A549 (cell line): ENCODE measurements at regions not wholly inside any gene's neighbourhood (a gene's known extent, or its start where the extent isn't known, plus 50 kb on each side); places are given as distances from the start of the nearest gene placed in this dataset.

Experiments used
- ATAC-seq, 2 experiments: fragments of 200-7000 bp in 1 of 2; fragments of >200 bp in 1 of 2; cut with Nextera tagmentation in 1 of 2; cut with Tn5 transposase in 1 of 2; 3 replicates each; pipeline versions ENCODE4 v1.8.0 to v1.9.1; 2018 to 2020; ENCODE audit warnings: mild to moderate bottlenecking in 1 of 2, moderate library complexity in 1 of 2
- CTCF ChIA-PET: fragments of 300-600 bp; sonication (Branson Sonifier 250); formaldehyde crosslinking; extraction: SDS; loops from one replicate; lab custom pipeline; 2021; ENCODE audit warnings: antibody characterized with exemption, inconsistent platforms; lab: Yijun Ruan, JAX
- POLR2A ChIA-PET: fragments of 350-600 bp; formaldehyde crosslinking; extraction: SDS; loops from one replicate; lab custom pipeline; 2021; ENCODE audit warnings: antibody characterized with exemption, inconsistent platforms; lab: Yijun Ruan, JAX
- DNase-seq, 2 experiments: peaks; one replicate each; pipeline versions ENCODE4 v3.0.0 to v3.0.0-alpha.2; 2011 to 2016; ENCODE audit warnings: low read depth in 1 of 2, low spot score in 1 of 2
- FAIRE-seq: peaks from 2 replicates; lab custom pipeline; 2011; peaks lifted over from hg19 to GRCh38; lab: Jason Lieb, UNC
- H3K27ac ChIP-seq, 2 experiments: fragments of >200 bp; sonication (Bioruptor Twin); formaldehyde crosslinking; 3 replicates each; pipeline ENCODE4 v1.5.1; 2016 to 2017
- H3K4me1 ChIP-seq: fragments of >200 bp; sonication (Bioruptor Twin); formaldehyde crosslinking; 3 replicates; pipeline ENCODE4 v1.6.1; 2016
- H3K4me2 ChIP-seq: fragments of >200 bp; sonication (Bioruptor Twin); formaldehyde crosslinking; 3 replicates; pipeline ENCODE4 v1.6.1; 2016
- H3K4me3 ChIP-seq: fragments of >200 bp; sonication (Bioruptor Twin); formaldehyde crosslinking; 3 replicates; pipeline ENCODE4 v1.5.1; 2016
- H3K9me3 ChIP-seq: fragments of >200 bp; sonication (Bioruptor Twin); formaldehyde crosslinking; 3 replicates; pipeline ENCODE4 v1.6.1; 2016
- ATOH8 ChIP-seq: fragments of 250-450 bp; sonication (Bioruptor Pico); IDR thresholded peaks from 2 replicates; pipeline ENCODE4 v1.5.0; 2020; ENCODE audit warnings: low read depth, mild to moderate bottlenecking, moderate library complexity
- HES2 ChIP-seq: fragments of >200 bp; sonication (Bioruptor Twin); formaldehyde crosslinking; IDR thresholded peaks from 2 replicates; pipeline ENCODE4 v1.6.1; 2016
- HOXA7 ChIP-seq: fragments of 250-450 bp; sonication (Bioruptor Pico); IDR thresholded peaks from 2 replicates; pipeline ENCODE4 v1.5.0; 2020; ENCODE audit warnings: mild to moderate bottlenecking, moderate library complexity
- KDM5A ChIP-seq: fragments of 200-600 bp; sonication (generic); IDR thresholded peaks from 2 replicates; pipeline ENCODE4 v1.6.1; 2016; ENCODE audit warnings: antibody characterized with exemption, mild to moderate bottlenecking
- MAFK ChIP-seq: fragments of 450-650 bp; IDR thresholded peaks from 2 replicates; pipeline ENCODE4 v1.6.1; 2014; ENCODE audit not compliant: partially characterized antibody
- MAX ChIP-seq: IDR thresholded peaks from 2 replicates; pipeline ENCODE4 v1.6.1; 2012
- NR3C1 ChIP-seq: fragments of >200 bp; sonication (Bioruptor Twin); formaldehyde crosslinking; IDR thresholded peaks from 3 replicates; pipeline ENCODE4 v1.6.1; 2017
- RAD21 ChIP-seq, 2 experiments: fragments of >200 bp in 1 of 2; sonication (Bioruptor Twin) in 1 of 2; formaldehyde crosslinking in 1 of 2; IDR thresholded peaks in 1 of 2; conservative IDR thresholded peaks in 1 of 2; 2 replicates in 1 of 2; 3 replicates in 1 of 2; pipeline ENCODE4 v1.6.1; 2012 to 2018; ENCODE audit warnings: inconsistent platforms in 1 of 2
- RNF2 ChIP-seq: fragments of 200-600 bp; sonication (generic); IDR thresholded peaks from 2 replicates; pipeline ENCODE4 v1.6.1; 2016; ENCODE audit warnings: low read depth, mild to moderate bottlenecking, antibody characterized with exemption, moderate library complexity, borderline replicate concordance
- SREBF2 ChIP-seq: fragments of 450-650 bp; IDR thresholded peaks from 2 replicates; pipeline ENCODE4 v1.6.1; 2014; ENCODE audit warnings: mild to moderate bottlenecking, moderate library complexity
- TFCP2L1 ChIP-seq: fragments of 250-450 bp; sonication (Bioruptor Pico); IDR thresholded peaks from 2 replicates; pipeline ENCODE4 v1.5.0; 2021; ENCODE audit warnings: mild to moderate bottlenecking
- TP53 ChIP-seq: fragments of 250-450 bp; sonication (Bioruptor Pico); IDR thresholded peaks from 2 replicates; pipeline ENCODE4 v1.5.0; 2021; ENCODE audit warnings: mild to moderate bottlenecking, moderate library complexity
- ZC3H11A ChIP-seq: fragments of 450-650 bp; IDR thresholded peaks from 2 replicates; pipeline ENCODE4 v1.6.1; 2014; ENCODE audit warnings: antibody characterized with exemption, mild to moderate bottlenecking
- ZFP36 ChIP-seq: fragments of 450-650 bp; IDR thresholded peaks from 2 replicates; pipeline ENCODE4 v1.6.1; 2014; ENCODE audit warnings: borderline replicate concordance; ENCODE audit not compliant: partially characterized antibody
- ZNF302 ChIP-seq: fragments of 250-450 bp; sonication (Bioruptor Pico); IDR thresholded peaks from 2 replicates; pipeline ENCODE4 v1.9.0; 2021; ENCODE audit warnings: inconsistent platforms, mild to moderate bottlenecking, moderate library complexity
- WGBS: methylation state at CpG from one replicate; pipeline ENCODE4 v1.1.6; 2017; ENCODE audit errors: missing lambda C conversion rate; 5-methylcytosine and 5-hydroxymethylcytosine counted together

GRCh38 chr17:51435641-51436091 lies 175.3 kb downstream of the UTP18 start (continued):
- TF ChIP-seq ATOH8 (CRISPR knock-in tag) (no peak), TP53 (no peak), ZFP36 (no peak), MAX (peak; percentile 59), RAD21 (conservative IDR thresholded peaks at IDR 0.05 in 1 of 2, IDR thresholded peaks at IDR 0.05 in 1 of 2) (peak; percentile 52 to 63), HES2 (no peak), TFCP2L1 (CRISPR knock-in tag) (no peak), SREBF2 (no peak)

GRCh38 chr17:51439395-51440229 lies 179.3 kb downstream of the UTP18 start:
- Histone ChIP-seq H3K9me3 (no peaks in the 10 kb centered on the region; the same call in 1 of the 3 replicates), H3K4me2 (no peak overlapping the region), H3K27ac (no peak overlapping the region), H3K4me3 (no peak overlapping the region), H3K4me1 (peaks cover 16% of the 10 kb centered on the region)
- no peak for FAIRE-seq
- no peak for ATAC-seq
- TF ChIP-seq NR3C1: no peak
- no peak for TF ChIP-seq SREBF2
- DNase-seq: no peak
- CTCF ChIA-PET: interaction anchor here (1.4 to 4.5 kb wide), 4 partner anchors 22 to 96 kb away, joined by 3 to 32 read pairs (median 8); no protein-coding TSS in a partner anchor
- POLR2A ChIA-PET: no interaction called here
- WGBS: 36% methylated on average over 8 of the region's 8 CpGs

GRCh38 chr17:51441431-51441830 lies 181.1 kb downstream of the UTP18 start:
- Histone ChIP-seq H3K4me3 (no peak overlapping the region), H3K4me1 (no peaks in the 10 kb centered on the region), H3K27ac (no peak overlapping the region), H3K4me2 (no peak overlapping the region), H3K9me3 (peaks cover under 1% of the 10 kb centered on the region; the same call in 2 of the 3 replicates)
- ChIA-PET CTCF (interaction anchor here (1.2 to 4.5 kb wide), 3 partner anchors 15 to 30 kb away, joined by 3 to 32 read pairs (median 3); no protein-coding TSS in a partner anchor), POLR2A (no interaction called here)
- no peak for DNase-seq
- 45% methylated on average over 1 of the region's 1 CpG for WGBS
- no peak for TF ChIP-seq ZC3H11A
- no peak for TF ChIP-seq RNF2
- FAIRE-seq: no peak
- no peak for ATAC-seq

GRCh38 chr17:51442088-51442865 lies 181.9 kb downstream of the UTP18 start:
- DNase-seq: no peak
- Histone ChIP-seq H3K4me1 (no peaks in the 10 kb centered on the region), H3K9me3 (peaks cover 4% of the 10 kb centered on the region; the same call in 2 of the 3 replicates), H3K4me3 (no peak overlapping the region), H3K4me2 (no peak overlapping the region), H3K27ac (no peak overlapping the region)
- CTCF ChIA-PET: interaction anchor here (0.7 to 4.5 kb wide), 6 partner anchors 15 to 71 kb away, joined by 3 to 32 read pairs (median 3); no protein-coding TSS in a partner anchor
- FAIRE-seq: no peak
- WGBS: 39% methylated on average over 6 of the region's 6 CpGs
- POLR2A ChIA-PET: no interaction called here
- no peak for TF ChIP-seq ZNF302 (CRISPR knock-in tag)
- no peak for TF ChIP-seq KDM5A
- TF ChIP-seq HOXA7 (CRISPR knock-in tag): no peak
- TF ChIP-seq MAFK: peak; percentile 15
- no peak for ATAC-seq
